GM21526 (cell line): ENCODE measurements at regions not wholly inside any gene's neighbourhood (a gene's known extent, or its start where the extent isn't known, plus 50 kb on each side); places are given as distances from the start of the nearest gene placed in this dataset.

Experiments used
- ATAC-seq: cut with Tn5 transposase; IDR thresholded peaks from one replicate; pipeline ENCODE4 v1.9.1; 2021; ENCODE audit warnings: moderate library complexity; ENCODE audit not compliant: unreplicated experiment, low FRiP score

GRCh38 chr16:73350707-73351452 is 303.0 kb upstream of the ZFHX3 start:
- ATAC-seq, result no peak

GRCh38 chr16:73347500-73348375 is 299.8 kb upstream of the ZFHX3 start:
- no peak for ATAC-seq

GRCh38 chr16:73339821-73340220 is 291.9 kb upstream of the ZFHX3 start:
- ATAC-seq, result no peak

GRCh38 chr16:73337373-73338296 is 289.7 kb upstream of the ZFHX3 start:
- ATAC-seq, result no peak

GRCh38 chr16:73329358-73330286 is 281.7 kb upstream of the ZFHX3 start:
- no peak for ATAC-seq

- ATAC-seq, result no peak
Observed at GRCh38 chr16:73326770-73327470, 279.0 kb upstream of the ZFHX3 start.

- ATAC-seq, result no peak
Observed at GRCh38 chr16:73326221-73326620, 278.3 kb upstream of the ZFHX3 start.

GRCh38 chr16:73323880-73324279 is 276.0 kb upstream of the ZFHX3 start:
- ATAC-seq, result no peak

- no peak for ATAC-seq
Observed at GRCh38 chr16:73322856-73323255, 274.9 kb upstream of the ZFHX3 start.

- no peak for ATAC-seq
Observed at GRCh38 chr16:73321853-73322252, 273.9 kb upstream of the ZFHX3 start.

GRCh38 chr16:73319737-73320136 is 271.8 kb upstream of the ZFHX3 start:
- no peak for ATAC-seq

- ATAC-seq, result no peak
Observed at GRCh38 chr16:73319261-73319660, 271.3 kb upstream of the ZFHX3 start.

GRCh38 chr16:73317321-73317857 is 269.5 kb upstream of the ZFHX3 start:
- ATAC-seq, result no peak

- peak; percentile 85 for ATAC-seq
Observed at GRCh38 chr16:73315645-73316044, 267.7 kb upstream of the ZFHX3 start.

GRCh38 chr16:73313950-73314349 is 266.0 kb upstream of the ZFHX3 start:
- no peak for ATAC-seq

GRCh38 chr16:73311857-73312723 is 264.2 kb upstream of the ZFHX3 start:
- ATAC-seq, result no peak

GRCh38 chr16:73308771-73309170 is 260.8 kb upstream of the ZFHX3 start:
- ATAC-seq, result no peak

- no peak for ATAC-seq
Observed at GRCh38 chr16:73306901-73307413, 259.0 kb upstream of the ZFHX3 start.
